HFF-Myc (cell line): ENCODE measurements at regions not wholly inside any gene's neighbourhood (a gene's known extent, or its start where the extent isn't known, plus 50 kb on each side); places are given as distances from the start of the nearest gene placed in this dataset.
"Not testable (repeated sequence)": the region's sequence is repeated elsewhere in the genome, so short reads cannot be mapped to it uniquely, and the experiment has no call there.

ENCODE experiments used
- DNase-seq: peaks from one replicate; pipeline ENCODE4 v3.0.0-alpha.2; 2011; ENCODE audit warnings: low read depth; ENCODE audit errors: extremely low read depth
- H3K4me3 ChIP-seq: replicated peaks from 2 replicates; pipeline ENCODE4 v1.5.1; 2011; ENCODE audit warnings: low read depth, mild to moderate bottlenecking, control low read depth, low read length
- CTCF ChIP-seq: IDR thresholded peaks from 2 replicates; pipeline ENCODE4 v1.5.1; 2012; ENCODE audit warnings: mild to moderate bottlenecking, low read depth, low read length, control low read depth; ENCODE audit errors: missing control alignments

- no peak overlapping the region for H3K4me3 ChIP-seq
- no peak for DNase-seq
These were observed 226.6 kb downstream of the MEF2C start for GRCh38 chr5:88656221-88656950.

GRCh38 chr5:88653471-88653870 is 229.5 kb downstream of the MEF2C start:
- no peak for DNase-seq
- no peak for TF ChIP-seq CTCF
- no peak overlapping the region for H3K4me3 ChIP-seq

More at GRCh38 chr5:88656221-88656950, 226.6 kb downstream of the MEF2C start:
- TF ChIP-seq CTCF = no peak

- DNase-seq = no peak
- no peak overlapping the region for H3K4me3 ChIP-seq
- no peak for TF ChIP-seq CTCF
These were observed 235.1 kb downstream of the MEF2C start for GRCh38 chr5:88647901-88648300.

- DNase-seq = no peak
- no peak overlapping the region for H3K4me3 ChIP-seq
- TF ChIP-seq CTCF = no peak
These were observed 236.1 kb downstream of the MEF2C start for GRCh38 chr5:88646866-88647265.

- H3K4me3 ChIP-seq = no peak overlapping the region
- no peak for TF ChIP-seq CTCF
- no peak for DNase-seq
These were observed 238.3 kb downstream of the MEF2C start for GRCh38 chr5:88644676-88645075.

GRCh38 chr5:88643315-88643714 is 239.7 kb downstream of the MEF2C start:
- DNase-seq = no peak
- no peak for TF ChIP-seq CTCF
- H3K4me3 ChIP-seq = no peak overlapping the region

- no peak for TF ChIP-seq CTCF
- no peak overlapping the region for H3K4me3 ChIP-seq
- no peak for DNase-seq
These were observed 249.0 kb downstream of the MEF2C start for GRCh38 chr5:88634014-88634413.

GRCh38 chr5:88622890-88623289 is 260.1 kb downstream of the MEF2C start:
- not testable (repeated sequence) for DNase-seq, H3K4me3 ChIP-seq

- DNase-seq, H3K4me3 ChIP-seq: not testable (repeated sequence)
These were observed 267.2 kb downstream of the MEF2C start for GRCh38 chr5:88615767-88616166.
